Epidermal melanocyte (primary cell): ENCODE measurements at regions not wholly inside any gene's neighbourhood (a gene's known extent, or its start where the extent isn't known, plus 50 kb on each side); places are given as distances from the start of the nearest gene placed in this dataset.
A peak's percentile ranks its signal among the peaks of the same experiment; 100 is the strongest.

Experiments used
- DNase-seq: peaks from one replicate; pipeline ENCODE4 v3.0.0; 2011; ENCODE audit warnings: low spot score; ENCODE audit not compliant: insufficient read length

- no peak for DNase-seq
These were observed 153.7 kb downstream of the KLF6 start for GRCh38 chr10:3631291-3631690.

GRCh38 chr10:3625959-3626751, 158.9 kb downstream of the KLF6 start:
- DNase-seq: no peak

- DNase-seq: no peak
These were observed 160.6 kb downstream of the KLF6 start for GRCh38 chr10:3624367-3624766.

- peak; percentile 30 for DNase-seq
These were observed 161.3 kb downstream of the KLF6 start for GRCh38 chr10:3623746-3624145.

GRCh38 chr10:3622845-3623621, 162.0 kb downstream of the KLF6 start:
- DNase-seq: no peak

- no peak for DNase-seq
These were observed 162.6 kb downstream of the KLF6 start for GRCh38 chr10:3622427-3622826.

GRCh38 chr10:3620818-3621217, 164.2 kb downstream of the KLF6 start:
- no peak for DNase-seq

GRCh38 chr10:3619241-3619640, 165.8 kb downstream of the KLF6 start:
- no peak for DNase-seq

GRCh38 chr10:3616880-3617279, 168.1 kb downstream of the KLF6 start:
- DNase-seq: no peak

GRCh38 chr10:3613318-3613717, 171.7 kb downstream of the KLF6 start:
- no peak for DNase-seq

- DNase-seq: no peak
These were observed 172.6 kb downstream of the KLF6 start for GRCh38 chr10:3612183-3613001.

- DNase-seq: no peak
These were observed 178.7 kb downstream of the KLF6 start for GRCh38 chr10:3606309-3606708.

GRCh38 chr10:3605882-3606281, 179.1 kb downstream of the KLF6 start:
- DNase-seq: no peak

GRCh38 chr10:3595736-3596135, 189.3 kb downstream of the KLF6 start:
- no peak for DNase-seq

- DNase-seq: no peak
These were observed 191.4 kb downstream of the KLF6 start for GRCh38 chr10:3593611-3594010.

GRCh38 chr10:3592424-3592823, 192.6 kb downstream of the KLF6 start:
- DNase-seq: no peak

GRCh38 chr10:3588816-3589215, 196.2 kb downstream of the KLF6 start:
- DNase-seq: no peak

GRCh38 chr10:3588346-3588745, 196.7 kb downstream of the KLF6 start:
- no peak for DNase-seq

GRCh38 chr10:3584926-3585784, 199.9 kb downstream of the KLF6 start:
- no peak for DNase-seq

- DNase-seq: no peak
These were observed 204.4 kb downstream of the KLF6 start for GRCh38 chr10:3580565-3580964.

- DNase-seq: no peak
These were observed 205.2 kb downstream of the KLF6 start for GRCh38 chr10:3579845-3580244.
